ENCODE measurements at regions not wholly inside any gene's neighbourhood (a gene's known extent, or its start where the extent isn't known, plus 50 kb on each side); places are given as distances from the start of the nearest gene placed in this dataset.

DNA sequence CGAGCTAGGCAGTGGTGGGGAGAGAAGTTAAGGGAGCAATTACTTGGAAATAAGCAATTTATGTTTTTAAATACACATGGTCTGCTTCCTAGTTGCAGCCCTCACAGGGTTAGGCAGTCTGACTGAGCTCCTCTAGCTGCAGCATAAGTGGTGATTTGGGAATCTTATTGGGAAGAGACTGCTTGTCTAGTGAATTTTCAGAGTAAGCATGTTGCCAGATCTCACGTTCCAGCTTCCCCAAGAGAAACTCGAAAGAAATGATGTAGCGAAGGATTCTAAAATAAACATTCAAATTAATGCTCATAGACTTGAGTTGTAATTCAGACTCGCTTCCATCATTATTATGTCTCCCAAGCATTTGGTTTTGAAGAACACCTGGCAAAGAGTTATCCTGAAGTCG is 440.2 kb downstream of the ATP23 start:
- whole genome bisulfite sequencing, 2 donors = 87 to 88% methylated on average over 6 of the region's 6 CpGs
- H3K4me3 ChIP-seq = no peak overlapping the region
- no peaks in the 10 kb centered on the region for H3K4me1 ChIP-seq (ENCODE audit: control insufficient read depth in 5 of 5, insufficient read depth in 5 of 5, low read length in 5 of 5)
- DNase-seq (no peak), ATAC-seq (ENCODE audit: insufficient read depth, low FRiP score) (no peak)
- no peak for TF ChIP-seq CTCF (IDR thresholded peaks at IDR 0.05; ENCODE audit: control extremely low read depth, extremely low read depth)
- no peak overlapping the region for H3K9ac ChIP-seq (ENCODE audit: insufficient read depth in 1 of 2, low read length in 2 of 2)
- no peaks in the 10 kb centered on the region for H3K27me3 ChIP-seq (ENCODE audit: control insufficient read depth in 3 of 3, insufficient read depth in 3 of 3, low read length in 2 of 3)
- H3K36me3 ChIP-seq (ENCODE audit: control insufficient read depth in 4 of 4, insufficient read depth in 4 of 4, low read length in 4 of 4) = no peaks in the 10 kb centered on the region
- no peak overlapping the region for H3K27ac ChIP-seq (ENCODE audit: low read depth in 1 of 2, low read length in 1 of 2)
- H3K9me3 ChIP-seq (ENCODE audit: control insufficient read depth in 4 of 4, insufficient read depth in 3 of 4, low read length in 3 of 4) = peaks cover 0 to 3% (median 0%) of the 10 kb centered on the region in 4 donors

DNA sequence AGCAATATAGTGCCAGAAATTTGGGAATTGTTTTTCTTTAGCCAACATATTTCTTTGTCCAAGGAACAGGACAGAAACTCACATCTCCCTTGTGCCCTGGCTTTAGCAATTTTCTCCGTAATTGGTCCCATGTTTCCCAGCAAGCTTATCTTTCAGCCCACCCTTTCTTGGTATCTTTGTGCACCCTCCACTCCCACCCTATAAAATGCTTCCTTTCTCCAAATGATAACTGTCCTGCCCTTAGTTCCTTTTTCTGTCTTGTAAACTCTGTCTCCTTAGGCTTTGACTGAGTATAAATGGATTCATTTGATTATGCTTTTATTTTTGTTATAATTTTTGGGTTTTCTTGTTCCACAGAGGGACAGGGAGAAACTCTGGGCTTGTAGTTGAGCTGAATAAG is 442.8 kb downstream of the ATP23 start:
- Histone ChIP-seq H3K27ac (ENCODE audit: low read depth in 1 of 2, low read length in 1 of 2) (no peak overlapping the region), H3K36me3 (ENCODE audit: control insufficient read depth in 4 of 4, insufficient read depth in 4 of 4, low read length in 4 of 4) (no peaks in the 10 kb centered on the region), H3K9ac (ENCODE audit: insufficient read depth in 1 of 2, low read length in 2 of 2) (no peak overlapping the region), H3K9me3 (ENCODE audit: control insufficient read depth in 4 of 4, insufficient read depth in 3 of 4, low read length in 3 of 4) (no peaks in the 10 kb centered on the region), H3K27me3 (ENCODE audit: control insufficient read depth in 3 of 3, insufficient read depth in 3 of 3, low read length in 2 of 3) (no peaks in the 10 kb centered on the region), H3K4me1 (ENCODE audit: control insufficient read depth in 5 of 5, insufficient read depth in 5 of 5, low read length in 5 of 5) (no peaks in the 10 kb centered on the region), H3K4me3 (no peak overlapping the region)
- WGBS, 2 donors = 47 to 89% methylated on average over 1 of the region's 1 CpG
- no peak for TF ChIP-seq CTCF (IDR thresholded peaks at IDR 0.05; ENCODE audit: control extremely low read depth, extremely low read depth)
- DNase-seq (no peak), ATAC-seq (ENCODE audit: insufficient read depth, low FRiP score) (no peak)

- no peak for DNase-seq
- 76 to 82% methylated on average over 2 of the region's 2 CpGs for WGBS, 2 donors
- no peaks in the 10 kb centered on the region for H3K27me3 ChIP-seq (ENCODE audit: control insufficient read depth in 3 of 3, insufficient read depth in 3 of 3, low read length in 2 of 3)
- no peaks in the 10 kb centered on the region for H3K36me3 ChIP-seq (ENCODE audit: control insufficient read depth in 4 of 4, insufficient read depth in 4 of 4, low read length in 4 of 4)
- H3K9me3 ChIP-seq (ENCODE audit: control insufficient read depth in 4 of 4, insufficient read depth in 3 of 4, low read length in 3 of 4) = no peaks in the 10 kb centered on the region
- TF ChIP-seq CTCF (IDR thresholded peaks at IDR 0.05; ENCODE audit: control extremely low read depth, extremely low read depth) = no peak
- no peak for ATAC-seq (ENCODE audit: insufficient read depth, low FRiP score)
- no peak overlapping the region for H3K9ac ChIP-seq (ENCODE audit: insufficient read depth in 1 of 2, low read length in 2 of 2)
- H3K4me3 ChIP-seq = no peak overlapping the region
- no peaks in the 10 kb centered on the region for H3K4me1 ChIP-seq (ENCODE audit: control insufficient read depth in 5 of 5, insufficient read depth in 5 of 5, low read length in 5 of 5)
- H3K27ac ChIP-seq (ENCODE audit: low read depth in 1 of 2, low read length in 1 of 2) = no peak overlapping the region
These were observed 444.8 kb downstream of the ATP23 start for GRCh38 chr12:58386136-58386535.

- H3K9ac ChIP-seq (ENCODE audit: insufficient read depth in 1 of 2, low read length in 2 of 2) = no peak overlapping the region
- H3K4me3 ChIP-seq = no peak overlapping the region
- no peaks in the 10 kb centered on the region for H3K4me1 ChIP-seq (ENCODE audit: control insufficient read depth in 5 of 5, insufficient read depth in 5 of 5, low read length in 5 of 5)
- H3K27ac ChIP-seq (ENCODE audit: low read depth in 1 of 2, low read length in 1 of 2) = no peak overlapping the region
- H3K36me3 ChIP-seq (ENCODE audit: control insufficient read depth in 4 of 4, insufficient read depth in 4 of 4, low read length in 4 of 4) = no peaks in the 10 kb centered on the region
- ATAC-seq (ENCODE audit: insufficient read depth, low FRiP score) (no peak), DNase-seq (no peak)
- no peaks in the 10 kb centered on the region for H3K9me3 ChIP-seq (ENCODE audit: control insufficient read depth in 4 of 4, insufficient read depth in 3 of 4, low read length in 3 of 4)
- 69 to 95% methylated on average over 2 of the region's 2 CpGs for WGBS, 2 donors
- TF ChIP-seq CTCF (IDR thresholded peaks at IDR 0.05; ENCODE audit: control extremely low read depth, extremely low read depth) = no peak
- H3K27me3 ChIP-seq (ENCODE audit: control insufficient read depth in 3 of 3, insufficient read depth in 3 of 3, low read length in 2 of 3) = no peaks in the 10 kb centered on the region
These were observed 445.8 kb downstream of the ATP23 start for GRCh38 chr12:58387199-58387598.

All from lung (tissue), 11 donors.